ENCODE measurements at regions not wholly inside any gene's neighbourhood (a gene's known extent, or its start where the extent isn't known, plus 50 kb on each side); places are given as distances from the start of the nearest gene placed in this dataset.
"Not testable (repeated sequence)": the region's sequence is repeated elsewhere in the genome, so short reads cannot be mapped to it uniquely, and the experiment has no call there.

DNA sequence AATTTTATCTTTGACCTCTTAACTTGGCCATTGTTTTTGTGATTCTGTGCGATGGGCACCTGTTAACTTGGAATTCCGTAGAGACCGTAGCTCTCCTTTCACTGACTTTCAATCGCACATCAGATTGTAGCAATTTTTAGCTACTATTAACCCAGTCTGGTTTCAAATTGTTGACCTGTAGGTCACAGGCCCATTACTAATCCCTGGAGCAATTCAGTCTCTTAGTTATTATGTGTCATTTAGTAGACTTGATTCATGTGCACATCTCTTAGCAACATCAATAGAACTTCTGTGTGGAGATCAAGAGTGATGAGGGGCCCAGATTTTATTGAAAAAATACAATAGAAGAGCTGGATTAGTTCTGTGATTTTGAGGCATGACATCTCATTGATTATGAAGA, 549.6 kb upstream of the SLC10A2 start:
- TF ChIP-seq, protein P1, sequence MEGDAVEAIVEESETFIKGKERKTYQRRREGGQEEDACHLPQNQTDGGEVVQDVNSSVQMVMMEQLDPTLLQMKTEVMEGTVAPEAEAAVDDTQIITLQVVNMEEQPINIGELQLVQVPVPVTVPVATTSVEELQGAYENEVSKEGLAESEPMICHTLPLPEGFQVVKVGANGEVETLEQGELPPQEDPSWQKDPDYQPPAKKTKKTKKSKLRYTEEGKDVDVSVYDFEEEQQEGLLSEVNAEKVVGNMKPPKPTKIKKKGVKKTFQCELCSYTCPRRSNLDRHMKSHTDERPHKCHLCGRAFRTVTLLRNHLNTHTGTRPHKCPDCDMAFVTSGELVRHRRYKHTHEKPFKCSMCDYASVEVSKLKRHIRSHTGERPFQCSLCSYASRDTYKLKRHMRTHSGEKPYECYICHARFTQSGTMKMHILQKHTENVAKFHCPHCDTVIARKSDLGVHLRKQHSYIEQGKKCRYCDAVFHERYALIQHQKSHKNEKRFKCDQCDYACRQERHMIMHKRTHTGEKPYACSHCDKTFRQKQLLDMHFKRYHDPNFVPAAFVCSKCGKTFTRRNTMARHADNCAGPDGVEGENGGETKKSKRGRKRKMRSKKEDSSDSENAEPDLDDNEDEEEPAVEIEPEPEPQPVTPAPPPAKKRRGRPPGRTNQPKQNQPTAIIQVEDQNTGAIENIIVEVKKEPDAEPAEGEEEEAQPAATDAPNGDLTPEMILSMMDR (IDR thresholded peaks at IDR 0.05; ENCODE audit: low read depth, low read length, missing control alignments) = no peak
- in situ Hi-C loops (cut with HindIII; ENCODE audit: low pct_ligation_motif_present, low sequenced_read_pairs) = no loop called here
- no peak overlapping the region for H3K4me3 ChIP-seq (ENCODE audit: low read depth, low read length)
- H3K27me3 ChIP-seq (replicated peaks) = no peaks in the 10 kb centered on the region
- DNase-seq = no peak
- no peaks in the 10 kb centered on the region for H3K36me3 ChIP-seq (replicated peaks)
- no peak overlapping the region for H3K27ac ChIP-seq

DNA sequence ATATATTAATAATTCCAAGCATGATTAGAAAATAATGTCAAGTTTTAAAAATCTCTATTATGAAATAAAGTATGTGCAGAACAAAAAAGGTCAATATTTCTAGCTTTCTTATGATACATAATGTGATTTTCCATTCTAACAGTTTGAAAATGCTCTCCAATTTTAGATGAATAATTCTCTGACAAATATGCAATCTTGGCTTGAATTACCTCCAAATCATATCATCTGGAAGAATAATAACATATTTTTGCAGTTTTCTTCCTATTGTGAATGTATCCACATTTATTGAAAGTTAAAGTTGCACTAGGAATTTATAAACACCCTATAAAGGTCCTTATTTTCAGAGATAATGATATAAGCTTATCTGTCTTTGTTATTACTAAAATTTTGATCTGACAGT, 548.5 kb upstream of the SLC10A2 start:
- Histone ChIP-seq H3K36me3 (replicated peaks) (no peaks in the 10 kb centered on the region), H3K27ac (no peak overlapping the region), H3K27me3 (replicated peaks) (no peaks in the 10 kb centered on the region), H3K4me3 (ENCODE audit: low read depth, low read length) (no peak overlapping the region)
- TF ChIP-seq, protein P1 (IDR thresholded peaks at IDR 0.05; ENCODE audit: low read depth, low read length, missing control alignments) = no peak
- DNase-seq = no peak
- in situ Hi-C loops (cut with HindIII; ENCODE audit: low pct_ligation_motif_present, low sequenced_read_pairs) = no loop called here

DNA sequence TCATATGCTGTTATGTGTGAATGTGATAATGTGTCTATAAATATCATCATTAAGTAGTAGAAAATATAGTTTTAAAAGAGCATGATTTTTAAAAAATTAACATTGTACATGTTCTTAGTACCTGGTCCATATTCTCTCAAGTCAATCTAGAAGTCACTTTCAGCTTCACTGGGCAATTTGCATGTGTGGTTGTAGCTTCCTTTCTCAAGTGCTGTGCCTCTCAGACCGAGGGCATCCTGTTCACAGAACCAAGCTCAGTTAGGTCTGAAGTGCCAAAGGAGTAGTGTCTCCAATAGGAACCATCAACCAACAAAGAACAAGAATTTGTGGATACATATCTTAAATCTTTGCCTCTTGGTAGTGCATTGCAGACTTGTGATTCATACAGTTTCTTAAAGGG, 541.8 kb upstream of the SLC10A2 start:
- TF ChIP-seq, protein P1 (IDR thresholded peaks at IDR 0.05; ENCODE audit: low read depth, low read length, missing control alignments) = no peak
- Histone ChIP-seq H3K27ac (no peak overlapping the region), H3K36me3 (replicated peaks) (no peaks in the 10 kb centered on the region), H3K4me3 (ENCODE audit: low read depth, low read length) (no peak overlapping the region), H3K27me3 (replicated peaks) (no peaks in the 10 kb centered on the region)
- no peak for DNase-seq
- in situ Hi-C loops (cut with HindIII; ENCODE audit: low pct_ligation_motif_present, low sequenced_read_pairs) = no loop called here

DNA sequence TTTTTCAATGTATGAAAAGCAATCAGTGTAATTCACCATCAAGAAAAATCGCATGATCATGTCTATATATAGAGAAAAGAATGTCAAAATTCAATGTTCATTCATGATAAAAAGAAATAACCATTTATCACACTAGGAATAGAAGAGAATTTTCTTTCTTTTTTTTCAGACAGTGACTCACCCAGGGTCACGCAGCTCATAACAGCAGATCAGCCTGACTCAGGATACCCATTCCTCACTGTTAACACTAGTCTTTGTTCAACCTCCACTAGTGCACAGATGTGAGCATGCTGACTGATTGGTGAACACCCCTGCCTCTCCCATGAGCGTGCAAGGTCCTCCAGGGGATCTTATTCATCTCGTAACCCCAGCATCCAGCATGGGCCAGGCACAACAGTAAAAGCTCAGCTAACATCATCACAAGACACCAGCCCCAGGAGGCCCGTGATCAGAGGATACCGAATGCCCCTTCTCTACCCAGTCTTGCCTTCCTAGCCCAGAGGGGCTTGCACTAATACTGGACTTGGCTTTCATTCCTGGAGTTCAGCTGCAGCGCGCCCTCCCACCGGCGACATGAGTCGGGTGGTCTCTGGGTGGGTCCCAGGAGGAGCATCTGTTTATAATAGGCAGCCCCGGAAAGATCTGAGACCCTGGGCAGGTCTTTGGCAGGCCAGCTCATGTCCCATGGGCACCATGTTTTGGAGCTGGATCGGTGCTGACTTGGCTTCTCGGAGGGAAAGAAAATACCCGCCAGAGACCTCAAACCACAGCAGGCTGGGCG, 539.5 kb upstream of the SLC10A2 start:
- TF ChIP-seq, protein P1 (IDR thresholded peaks at IDR 0.05; ENCODE audit: low read depth, low read length, missing control alignments) = no peak
- in situ Hi-C loops (cut with HindIII; ENCODE audit: low pct_ligation_motif_present, low sequenced_read_pairs) = no loop called here
- no peaks in the 10 kb centered on the region for H3K27me3 ChIP-seq (replicated peaks)
- no peak overlapping the region for H3K27ac ChIP-seq
- no peak overlapping the region for H3K4me3 ChIP-seq (ENCODE audit: low read depth, low read length)
- no peaks in the 10 kb centered on the region for H3K36me3 ChIP-seq (replicated peaks)
- peak; percentile 44 for DNase-seq

DNA sequence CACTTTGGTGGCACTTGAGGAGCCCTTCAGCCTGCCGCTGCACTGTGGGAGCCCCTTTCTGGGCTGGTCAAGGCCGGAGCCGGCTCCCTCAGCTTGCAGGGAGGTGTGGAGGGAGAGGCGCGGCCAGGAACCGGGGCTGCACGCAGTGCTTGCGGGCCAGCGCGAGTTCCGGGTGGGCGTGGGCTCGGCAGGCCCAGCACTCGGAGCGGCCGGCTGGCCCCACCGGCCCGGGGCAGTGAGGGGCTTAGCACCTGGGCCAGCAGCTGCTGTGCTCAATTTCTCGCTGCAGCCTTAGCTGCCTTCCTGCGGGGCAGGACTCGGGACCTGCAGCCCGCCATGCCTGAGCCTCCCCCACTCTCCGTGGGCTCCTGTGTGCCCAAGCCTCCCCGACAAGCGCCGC, 533.7 kb upstream of the SLC10A2 start:
- H3K27ac ChIP-seq; in situ Hi-C loops (cut with HindIII; ENCODE audit: low pct_ligation_motif_present, low sequenced_read_pairs); H3K36me3 ChIP-seq (replicated peaks); H3K4me3 ChIP-seq (ENCODE audit: low read depth, low read length); DNase-seq; H3K27me3 ChIP-seq (replicated peaks): not testable (repeated sequence)

DNA sequence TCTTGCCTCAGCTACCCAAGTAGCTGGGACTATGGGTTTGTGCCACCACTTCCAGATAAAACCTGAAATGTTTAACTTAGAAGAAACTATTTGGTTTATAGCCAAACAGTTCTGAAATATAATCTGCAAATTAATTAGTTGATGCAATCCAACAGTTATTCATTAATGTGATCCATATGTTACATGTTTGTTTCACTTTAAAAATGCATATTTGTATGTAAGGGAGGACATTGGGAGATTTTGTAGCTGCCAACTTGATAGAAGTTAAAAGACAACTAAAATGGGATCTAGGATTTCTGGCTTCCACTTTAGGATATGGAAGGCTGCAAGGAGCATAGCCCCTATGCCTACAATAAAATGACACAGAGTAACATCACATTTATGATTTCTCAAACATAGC, 532.5 kb upstream of the SLC10A2 start:
- Histone ChIP-seq H3K4me3 (ENCODE audit: low read depth, low read length) (no peak overlapping the region), H3K27ac (no peak overlapping the region), H3K27me3 (replicated peaks) (no peaks in the 10 kb centered on the region), H3K36me3 (replicated peaks) (no peaks in the 10 kb centered on the region)
- in situ Hi-C loops (cut with HindIII; ENCODE audit: low pct_ligation_motif_present, low sequenced_read_pairs) = no loop called here
- DNase-seq = no peak
- TF ChIP-seq, protein P1 (IDR thresholded peaks at IDR 0.05; ENCODE audit: low read depth, low read length, missing control alignments) = no peak

All from brain microvascular endothelial cell (primary cell).